Caco-2 (cell line): ENCODE measurements at regions not wholly inside any gene's neighbourhood (a gene's known extent, or its start where the extent isn't known, plus 50 kb on each side); places are given as distances from the start of the nearest gene placed in this dataset.
"Not testable (repeated sequence)": the region's sequence is repeated elsewhere in the genome, so short reads cannot be mapped to it uniquely, and the experiment has no call there.

Experiments
- BruUV-seq: library from RNA; stranded (reverse); fragments of 400-500 nt; replicated peaks from 2 replicates; lab custom pipeline; 2021; lab: Mats Ljungman, UMichigan
- CTCF ChIA-PET: fragments of 300-600 bp; sonication (Branson Sonifier 250); formaldehyde crosslinking; loops from one replicate; lab custom pipeline; 2022; ENCODE audit warnings: antibody characterized with exemption; lab: Charles Lee
- POLR2A ChIA-PET: fragments of 300-600 bp; sonication (Branson Sonifier 250); formaldehyde crosslinking; loops from one replicate; lab custom pipeline; 2022; ENCODE audit warnings: antibody characterized with exemption; lab: Charles Lee
- DNase-seq, 2 experiments: peaks; one replicate each; pipeline versions ENCODE4 v3.0.0 to v3.0.0-alpha.2; 2020 to 2022
- H3K27me3 ChIP-seq: replicated peaks from 2 replicates; pipeline ENCODE4 v1.6.0; 2011; ENCODE audit warnings: low read length; ENCODE audit not compliant: control insufficient read depth, insufficient read depth
- H3K36me3 ChIP-seq: 2 replicates; pipeline ENCODE4 v1.5.1; 2011; ENCODE audit warnings: low read length; ENCODE audit not compliant: control insufficient read depth, insufficient read depth
- H3K4me1 ChIP-seq: fragments of 250-450 bp; sonication (Bioruptor Pico); 2 replicates; pipeline ENCODE4 v1.5.1; 2020; ENCODE audit warnings: mild to moderate bottlenecking
- H3K4me3 ChIP-seq: 2 replicates; pipeline ENCODE4 v1.5.1; 2011; ENCODE audit warnings: low read depth, mild to moderate bottlenecking, control low read depth, low read length
- H3K9me3 ChIP-seq: fragments of 250-450 bp; sonication (Bioruptor Pico); 2 replicates; pipeline ENCODE4 v1.5.1; 2020; ENCODE audit warnings: mild to moderate bottlenecking, moderate library complexity
- H3K27ac Mint-ChIP-seq: one replicate; pipeline ENCODE4 v1.8.0; 2022; ENCODE audit warnings: mixed read lengths; ENCODE audit not compliant: unreplicated experiment
- H3K27me3 Mint-ChIP-seq: one replicate; pipeline ENCODE4 v1.8.0; 2022; ENCODE audit warnings: mixed read lengths; ENCODE audit not compliant: insufficient read depth, unreplicated experiment
- H3K36me3 Mint-ChIP-seq: one replicate; pipeline ENCODE4 v1.8.0; 2022; ENCODE audit warnings: mild to moderate bottlenecking, mixed read lengths; ENCODE audit not compliant: insufficient read depth, unreplicated experiment
- H3K4me1 Mint-ChIP-seq: one replicate; pipeline ENCODE4 v1.8.0; 2022; ENCODE audit warnings: low read depth, mixed read lengths; ENCODE audit not compliant: unreplicated experiment
- H3K4me3 Mint-ChIP-seq: one replicate; pipeline ENCODE4 v1.8.0; 2022; ENCODE audit warnings: mild to moderate bottlenecking, moderate library complexity, mixed read lengths; ENCODE audit not compliant: unreplicated experiment
- H3K9me3 Mint-ChIP-seq: one replicate; pipeline ENCODE4 v1.8.0; 2022; ENCODE audit warnings: mixed read lengths; ENCODE audit not compliant: unreplicated experiment
- intact Hi-C: fragments of 100-400 bp; cut with micrococcal nuclease; formaldehyde crosslinking; loops from one replicate; pipeline ENCODE4 v1.10.0; 2022; ENCODE audit not compliant: unreplicated experiment
- TF ChIP-seq, protein P1 (sequence below), 2 experiments: fragments of 200-600 bp in 1 of 2; IDR thresholded peaks; 1 replicate in 1 of 2; 2 replicates in 1 of 2; pipeline versions ENCODE4 v1.5.1 to v1.8.0; 2011 to 2022; ENCODE audit warnings: antibody characterized with exemption in 1 of 2, control low read depth in 1 of 2, inconsistent platforms in 1 of 2, low read depth in 1 of 2, low read length in 1 of 2, mild to moderate bottlenecking in 1 of 2, moderate library complexity in 1 of 2; ENCODE audit not compliant: insufficient read depth in 1 of 2, severe bottlenecking in 1 of 2, unreplicated experiment in 1 of 2

DNA sequence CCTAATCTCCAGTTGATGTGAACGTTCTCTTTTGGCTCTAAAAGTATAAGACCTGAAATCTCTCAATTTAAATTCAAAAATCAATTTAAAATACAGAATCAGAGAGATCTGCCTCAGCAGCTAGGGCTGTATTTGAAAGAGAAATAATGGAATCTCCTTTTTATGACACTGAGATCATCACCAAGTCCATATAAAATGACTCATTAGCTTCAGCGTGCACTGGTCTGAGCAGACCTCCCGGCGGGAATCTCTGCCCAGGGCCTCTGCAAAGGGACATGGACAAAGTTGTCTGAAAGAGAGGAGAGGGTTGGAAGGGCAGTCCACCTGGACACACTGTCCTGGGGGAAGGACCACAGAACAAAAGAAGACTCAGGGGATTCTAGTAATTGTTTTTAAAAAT is 855.6 kb downstream of the EFNB2 start:
- Histone ChIP-seq H3K27me3 (no peaks in the 10 kb centered on the region), H3K4me1 (no peaks in the 10 kb centered on the region), H3K4me3 (no peak overlapping the region), H3K36me3 (no peaks in the 10 kb centered on the region), H3K9me3 (no peaks in the 10 kb centered on the region)
- H3K9me3 Mint-ChIP-seq, result no peaks in the 10 kb centered on the region
- ChIA-PET POLR2A (no interaction called here), CTCF (no interaction called here)
- intact Hi-C loops, result no loop called here
- no TSS peak for BruUV-seq
- no peak overlapping the region for H3K4me3 Mint-ChIP-seq
- no peak overlapping the region for H3K27ac Mint-ChIP-seq
- TF ChIP-seq, protein P1, sequence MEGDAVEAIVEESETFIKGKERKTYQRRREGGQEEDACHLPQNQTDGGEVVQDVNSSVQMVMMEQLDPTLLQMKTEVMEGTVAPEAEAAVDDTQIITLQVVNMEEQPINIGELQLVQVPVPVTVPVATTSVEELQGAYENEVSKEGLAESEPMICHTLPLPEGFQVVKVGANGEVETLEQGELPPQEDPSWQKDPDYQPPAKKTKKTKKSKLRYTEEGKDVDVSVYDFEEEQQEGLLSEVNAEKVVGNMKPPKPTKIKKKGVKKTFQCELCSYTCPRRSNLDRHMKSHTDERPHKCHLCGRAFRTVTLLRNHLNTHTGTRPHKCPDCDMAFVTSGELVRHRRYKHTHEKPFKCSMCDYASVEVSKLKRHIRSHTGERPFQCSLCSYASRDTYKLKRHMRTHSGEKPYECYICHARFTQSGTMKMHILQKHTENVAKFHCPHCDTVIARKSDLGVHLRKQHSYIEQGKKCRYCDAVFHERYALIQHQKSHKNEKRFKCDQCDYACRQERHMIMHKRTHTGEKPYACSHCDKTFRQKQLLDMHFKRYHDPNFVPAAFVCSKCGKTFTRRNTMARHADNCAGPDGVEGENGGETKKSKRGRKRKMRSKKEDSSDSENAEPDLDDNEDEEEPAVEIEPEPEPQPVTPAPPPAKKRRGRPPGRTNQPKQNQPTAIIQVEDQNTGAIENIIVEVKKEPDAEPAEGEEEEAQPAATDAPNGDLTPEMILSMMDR (IDR thresholded peaks at IDR 0.05; ENCODE audit: insufficient read depth in 1 of 2, low read depth in 1 of 2, low read length in 1 of 2, severe bottlenecking in 1 of 2, unreplicated experiment in 1 of 2), result no peak
- DNase-seq, result no peak
- no peaks in the 10 kb centered on the region for H3K27me3 Mint-ChIP-seq
- no peaks in the 10 kb centered on the region for H3K4me1 Mint-ChIP-seq
- H3K36me3 Mint-ChIP-seq, result no peaks in the 10 kb centered on the region

DNA sequence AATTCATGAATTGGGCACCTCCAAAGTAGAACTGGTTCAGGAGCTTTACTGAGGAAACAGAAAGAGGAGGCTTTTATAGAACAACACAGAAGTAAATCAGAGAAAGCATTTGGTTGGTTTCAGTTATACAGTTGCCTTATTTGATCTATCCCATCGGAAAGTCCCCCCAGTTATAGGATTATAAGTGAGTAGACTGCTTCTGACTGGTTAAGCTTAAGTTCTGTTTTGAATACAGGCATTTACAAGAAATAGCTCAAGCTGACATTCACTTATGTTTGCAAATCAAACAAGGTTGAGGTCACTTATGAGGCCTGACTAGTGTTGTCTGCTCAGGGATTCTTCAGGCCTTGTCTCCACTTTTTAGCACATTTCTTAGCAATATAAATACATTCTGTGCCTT is 857.4 kb downstream of the EFNB2 start:
- CTCF ChIA-PET, result no interaction called here
- H3K27ac Mint-ChIP-seq, result no peak overlapping the region
- H3K9me3 ChIP-seq, result no peaks in the 10 kb centered on the region
- intact Hi-C loops, result no loop called here
- no peaks in the 10 kb centered on the region for H3K4me1 Mint-ChIP-seq
- H3K9me3 Mint-ChIP-seq, result no peaks in the 10 kb centered on the region
- TF ChIP-seq, protein P1 (IDR thresholded peaks at IDR 0.05; ENCODE audit: insufficient read depth in 1 of 2, low read depth in 1 of 2, low read length in 1 of 2, severe bottlenecking in 1 of 2, unreplicated experiment in 1 of 2), result no peak
- no peaks in the 10 kb centered on the region for H3K27me3 ChIP-seq
- no TSS peak for BruUV-seq
- DNase-seq, result no peak
- no peaks in the 10 kb centered on the region for H3K27me3 Mint-ChIP-seq
- H3K36me3 ChIP-seq, result no peaks in the 10 kb centered on the region
- H3K4me3 Mint-ChIP-seq, result no peak overlapping the region
- POLR2A ChIA-PET, result no interaction called here
- H3K4me1 ChIP-seq, result no peaks in the 10 kb centered on the region
- no peak overlapping the region for H3K4me3 ChIP-seq
- H3K36me3 Mint-ChIP-seq, result no peaks in the 10 kb centered on the region

DNA sequence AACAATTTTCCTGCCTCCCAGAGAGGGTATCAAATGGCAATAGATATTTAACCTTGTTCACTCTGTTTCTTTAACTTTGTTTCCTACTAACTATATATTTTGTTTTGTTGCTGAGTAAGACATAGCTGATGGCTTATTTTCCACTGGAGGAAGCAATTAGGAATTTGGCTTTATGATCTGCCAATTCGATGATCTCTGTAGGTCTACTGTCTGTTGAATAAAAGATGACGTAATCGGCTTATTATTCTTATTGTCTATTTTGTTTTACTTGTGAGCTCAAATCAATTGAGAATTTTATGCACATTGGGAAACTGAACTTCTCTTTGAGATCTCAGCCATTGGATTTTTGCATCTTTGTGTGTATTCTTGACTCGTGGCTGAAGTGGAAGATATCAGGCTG is 862.6 kb downstream of the EFNB2 start:
- no TSS peak for BruUV-seq
- H3K27me3 Mint-ChIP-seq, result no peaks in the 10 kb centered on the region
- TF ChIP-seq, protein P1 (IDR thresholded peaks at IDR 0.05; ENCODE audit: insufficient read depth in 1 of 2, low read depth in 1 of 2, low read length in 1 of 2, severe bottlenecking in 1 of 2, unreplicated experiment in 1 of 2), result no peak
- Histone ChIP-seq H3K9me3 (no peaks in the 10 kb centered on the region), H3K36me3 (no peaks in the 10 kb centered on the region), H3K4me1 (peaks cover 7% of the 10 kb centered on the region; the same call in 1 of the 2 replicates), H3K27me3 (no peaks in the 10 kb centered on the region), H3K4me3 (no peak overlapping the region)
- intact Hi-C loops, result no loop called here
- CTCF ChIA-PET, result no interaction called here
- H3K27ac Mint-ChIP-seq, result no peak overlapping the region
- H3K4me1 Mint-ChIP-seq, result peaks cover 8% of the 10 kb centered on the region
- POLR2A ChIA-PET, result no interaction called here
- no peaks in the 10 kb centered on the region for H3K36me3 Mint-ChIP-seq
- H3K9me3 Mint-ChIP-seq, result no peaks in the 10 kb centered on the region
- H3K4me3 Mint-ChIP-seq, result no peak overlapping the region
- no peak for DNase-seq

DNA sequence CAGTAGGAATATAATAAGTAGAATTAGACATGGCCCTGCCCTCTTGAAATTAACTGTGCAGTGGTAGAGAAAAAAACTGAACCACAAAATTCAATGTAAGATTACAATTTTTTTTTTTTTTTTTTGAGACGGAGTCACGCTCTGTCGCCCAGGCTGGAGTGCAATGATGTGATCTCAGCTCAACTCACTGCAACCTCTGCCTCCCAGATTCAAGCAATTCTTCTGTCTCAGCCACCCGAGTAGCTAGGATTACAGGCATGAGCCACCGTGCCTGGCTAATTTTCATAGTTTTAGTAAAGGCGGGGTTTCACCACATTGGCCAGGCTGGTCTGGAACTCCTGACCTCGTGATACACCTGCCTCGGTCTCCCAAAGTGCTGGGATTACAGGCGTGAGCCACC is 864.3 kb downstream of the EFNB2 start:
- H3K27me3 Mint-ChIP-seq, DNase-seq, CTCF ChIA-PET, H3K27ac Mint-ChIP-seq, H3K9me3 ChIP-seq, H3K27me3 ChIP-seq, POLR2A ChIA-PET, H3K4me1 Mint-ChIP-seq, H3K4me1 ChIP-seq, BruUV-seq, H3K4me3 ChIP-seq, H3K36me3 Mint-ChIP-seq, H3K36me3 ChIP-seq, H3K4me3 Mint-ChIP-seq, H3K9me3 Mint-ChIP-seq, intact Hi-C loops: not testable (repeated sequence)
